ENCODE measurements at regions not wholly inside any gene's neighbourhood (a gene's known extent, or its start where the extent isn't known, plus 50 kb on each side); places are given as distances from the start of the nearest gene placed in this dataset.

DNA sequence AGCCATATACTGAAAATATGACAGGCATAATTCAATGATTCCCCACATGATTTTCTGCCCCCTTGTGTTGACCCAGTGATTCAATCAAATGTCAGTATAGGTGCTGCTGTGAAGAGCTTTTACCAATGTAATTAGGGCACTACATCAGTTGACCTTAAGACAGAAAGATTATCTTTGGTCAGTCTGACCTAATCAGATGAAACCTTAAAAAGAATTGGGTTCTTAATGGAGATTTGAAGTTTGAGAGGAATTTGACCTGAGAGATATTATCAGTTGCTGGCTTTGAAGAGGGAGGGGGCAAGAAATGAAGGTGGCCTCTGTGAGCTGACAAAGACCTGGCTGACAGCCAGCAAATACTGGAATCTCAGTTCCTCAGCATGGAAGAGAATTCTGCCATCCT lies 358.7 kb upstream of the CA10 start:
- no peak for DNase-seq
- H3K9me3 Mint-ChIP-seq, result peaks cover 3 to 10% (median 6%) of the 10 kb centered on the region in 5 donors

DNA sequence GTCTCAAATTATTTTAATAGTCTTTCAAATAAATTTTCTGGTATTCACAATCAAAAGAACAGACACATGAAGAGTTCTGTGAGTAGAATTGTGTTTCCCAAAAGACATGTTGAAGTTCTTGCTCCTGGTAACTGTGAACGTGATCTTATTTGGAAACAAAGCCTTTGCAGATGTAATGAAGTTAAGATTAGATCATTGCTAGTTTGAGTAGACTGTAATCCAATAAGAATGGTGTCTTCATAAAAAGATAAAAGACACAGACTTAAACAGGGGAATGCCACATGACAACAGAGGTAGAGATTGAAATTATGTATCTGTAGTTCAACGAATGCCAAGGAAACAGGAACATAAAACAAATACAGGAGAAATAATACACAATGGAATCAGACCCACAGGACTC lies 357.4 kb upstream of the CA10 start:
- Mint-ChIP-seq H3K4me3 (no peak overlapping the region), H3K36me3 (no peaks in the 10 kb centered on the region), H3K27ac (no peak overlapping the region), H3K4me1 (no peaks in the 10 kb centered on the region), H3K9me3 (peaks cover 3 to 8% (median 6%) of the 10 kb centered on the region in 5 donors), H3K27me3 (no peaks in the 10 kb centered on the region)
- no peak for DNase-seq
- Histone ChIP-seq H3K36me3 (ENCODE audit: insufficient read depth, low read length) (no peaks in the 10 kb centered on the region), H3K9me3 (ENCODE audit: low read length) (no peaks in the 10 kb centered on the region), H3K4me1 (ENCODE audit: insufficient read depth, low read length) (no peaks in the 10 kb centered on the region), H3K27ac (ENCODE audit: low read depth, low read length) (no peak overlapping the region), H3K27me3 (ENCODE audit: insufficient read depth, low read length, poor library complexity, severe bottlenecking) (no peaks in the 10 kb centered on the region), H3K4me3 (ENCODE audit: low read length) (no peak overlapping the region)
- ChIA-PET POLR2A (no interaction called here), CTCF (no interaction called here)

More for the DNA sequence above, 358.7 kb upstream of the CA10 start:
- no peaks in the 10 kb centered on the region for H3K36me3 Mint-ChIP-seq
- POLR2A ChIA-PET, result no interaction called here
- no peak overlapping the region for H3K4me3 Mint-ChIP-seq
- CTCF ChIA-PET, result no interaction called here
- H3K27me3 ChIP-seq (ENCODE audit: insufficient read depth, low read length, poor library complexity, severe bottlenecking), result no peaks in the 10 kb centered on the region
- no peak overlapping the region for H3K27ac ChIP-seq (ENCODE audit: low read depth, low read length)
- no peaks in the 10 kb centered on the region for H3K4me1 Mint-ChIP-seq
- no peaks in the 10 kb centered on the region for H3K4me1 ChIP-seq (ENCODE audit: insufficient read depth, low read length)
- H3K36me3 ChIP-seq (ENCODE audit: insufficient read depth, low read length), result no peaks in the 10 kb centered on the region
- H3K27me3 Mint-ChIP-seq, result no peaks in the 10 kb centered on the region
- no peaks in the 10 kb centered on the region for H3K9me3 ChIP-seq (ENCODE audit: low read length)
- no peak overlapping the region for H3K4me3 ChIP-seq (ENCODE audit: low read length)
- H3K27ac Mint-ChIP-seq, result no peak overlapping the region

DNA sequence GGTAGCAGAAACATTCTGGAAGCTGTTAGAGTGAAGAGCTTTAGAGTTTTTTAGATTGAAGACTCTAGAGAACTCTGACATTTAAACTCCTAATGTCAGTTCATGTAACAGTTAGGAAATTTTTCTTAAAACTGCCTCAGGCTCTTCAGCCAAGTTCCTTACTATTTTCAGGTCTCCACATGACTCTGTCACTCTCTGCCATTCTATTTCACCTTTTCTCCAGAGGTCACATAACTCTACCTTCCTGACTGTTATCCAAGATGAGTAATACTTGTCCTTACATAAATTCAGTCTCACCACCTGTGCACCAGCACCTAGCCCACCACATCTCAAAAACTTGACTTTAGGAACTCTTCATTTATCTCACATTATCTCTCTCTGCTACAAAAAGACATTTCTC lies 347.1 kb upstream of the CA10 start:
- Mint-ChIP-seq H3K4me1 (no peaks in the 10 kb centered on the region), H3K27ac (no peak overlapping the region), H3K4me3 (no peak overlapping the region), H3K27me3 (no peaks in the 10 kb centered on the region), H3K36me3 (no peaks in the 10 kb centered on the region), H3K9me3 (peaks cover 5 to 22% (median 8%) of the 10 kb centered on the region in 5 donors)
- DNase-seq, result no peak
- no peaks in the 10 kb centered on the region for H3K27me3 ChIP-seq (ENCODE audit: insufficient read depth, low read length, poor library complexity, severe bottlenecking)
- ChIA-PET CTCF (no interaction called here), POLR2A (no interaction called here)
- H3K27ac ChIP-seq (ENCODE audit: low read depth, low read length), result no peak overlapping the region
- H3K9me3 ChIP-seq (ENCODE audit: low read length), result no peaks in the 10 kb centered on the region
- H3K36me3 ChIP-seq (ENCODE audit: insufficient read depth, low read length), result no peaks in the 10 kb centered on the region
- no peaks in the 10 kb centered on the region for H3K4me1 ChIP-seq (ENCODE audit: insufficient read depth, low read length)
- no peak overlapping the region for H3K4me3 ChIP-seq (ENCODE audit: low read length)

DNA sequence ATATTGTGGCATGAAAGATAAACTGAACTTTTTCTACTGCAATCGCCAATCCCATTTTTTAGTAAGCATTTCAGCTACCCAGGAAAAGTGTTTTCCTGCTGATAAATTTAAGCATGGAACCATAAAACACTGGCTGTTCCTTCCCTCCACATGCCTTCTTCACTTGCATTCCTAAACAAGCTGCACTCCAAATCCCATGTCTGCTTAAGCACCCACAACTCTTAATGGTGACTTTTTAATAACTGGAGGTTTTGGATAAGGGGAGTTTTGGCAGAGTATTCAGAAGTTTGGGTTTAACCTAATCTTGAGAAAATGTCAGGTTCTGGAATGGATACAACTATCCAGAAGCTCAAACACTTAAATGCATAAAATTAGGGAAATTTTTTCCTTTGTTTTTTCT lies 345.6 kb upstream of the CA10 start:
- peaks cover 4 to 19% (median 5%) of the 10 kb centered on the region in 5 donors for H3K9me3 Mint-ChIP-seq
- DNase-seq, result no peak
- no peaks in the 10 kb centered on the region for H3K36me3 Mint-ChIP-seq
- POLR2A ChIA-PET, result no interaction called here
- Histone ChIP-seq H3K4me3 (ENCODE audit: low read length) (no peak overlapping the region), H3K36me3 (ENCODE audit: insufficient read depth, low read length) (no peaks in the 10 kb centered on the region), H3K9me3 (ENCODE audit: low read length) (no peaks in the 10 kb centered on the region), H3K27me3 (ENCODE audit: insufficient read depth, low read length, poor library complexity, severe bottlenecking) (no peaks in the 10 kb centered on the region), H3K4me1 (ENCODE audit: insufficient read depth, low read length) (no peaks in the 10 kb centered on the region), H3K27ac (ENCODE audit: low read depth, low read length) (no peak overlapping the region)
- no peak overlapping the region for H3K27ac Mint-ChIP-seq
- CTCF ChIA-PET, result no interaction called here
- H3K4me1 Mint-ChIP-seq, result no peaks in the 10 kb centered on the region
- H3K4me3 Mint-ChIP-seq, result no peak overlapping the region
- no peaks in the 10 kb centered on the region for H3K27me3 Mint-ChIP-seq

DNA sequence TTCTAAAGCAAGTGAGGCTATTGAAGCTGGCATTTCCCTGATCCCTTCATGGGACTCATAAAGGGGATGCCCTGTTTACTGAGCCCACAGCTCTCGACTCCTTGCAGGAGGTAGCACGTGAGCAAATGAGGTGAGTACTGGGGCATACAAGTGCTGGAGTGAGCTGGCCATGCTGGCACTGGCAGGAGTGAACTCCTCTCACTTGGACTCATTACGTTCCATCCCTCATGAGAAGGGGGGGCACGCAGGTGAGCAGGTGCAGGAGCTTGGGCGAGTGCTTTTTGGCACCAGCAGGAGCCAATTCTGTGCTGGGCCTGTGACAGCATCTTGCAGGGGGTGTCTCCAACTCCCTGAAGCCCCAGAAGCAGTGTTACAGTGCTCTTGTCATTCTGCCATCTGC lies 337.1 kb upstream of the CA10 start:
- H3K27ac Mint-ChIP-seq, result no peak overlapping the region
- CTCF ChIA-PET, result no interaction called here
- H3K4me3 ChIP-seq (ENCODE audit: low read length), result no peak overlapping the region

DNA sequence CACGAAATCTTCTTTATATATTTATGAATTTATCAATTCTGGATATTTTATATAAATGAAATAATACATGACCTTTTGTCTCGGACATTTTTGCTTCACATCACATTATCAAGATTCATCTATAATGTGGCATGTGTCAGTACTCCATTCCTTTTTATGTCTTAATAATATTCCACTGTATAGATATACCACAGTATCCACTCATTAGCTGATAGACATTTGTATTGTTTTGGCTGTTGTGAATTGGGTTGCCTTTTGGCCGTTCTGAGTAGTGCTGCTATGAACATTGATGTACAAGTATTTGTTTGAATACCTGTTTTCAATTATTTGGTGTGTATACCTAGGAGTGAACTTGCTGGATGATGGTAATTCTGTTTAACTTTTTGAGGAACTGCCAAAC lies 323.8 kb upstream of the CA10 start:
- H3K27me3 ChIP-seq (ENCODE audit: insufficient read depth, low read length, poor library complexity, severe bottlenecking), result no peaks in the 10 kb centered on the region
- H3K36me3 Mint-ChIP-seq, result no peaks in the 10 kb centered on the region

More for the DNA sequence above, 337.1 kb upstream of the CA10 start:
- no peaks in the 10 kb centered on the region for H3K27me3 Mint-ChIP-seq
- H3K4me1 ChIP-seq (ENCODE audit: insufficient read depth, low read length), result no peaks in the 10 kb centered on the region
- no peak overlapping the region for H3K27ac ChIP-seq (ENCODE audit: low read depth, low read length)
- POLR2A ChIA-PET, result no interaction called here
- H3K4me1 Mint-ChIP-seq, result no peaks in the 10 kb centered on the region
- no peak overlapping the region for H3K4me3 Mint-ChIP-seq
- no peaks in the 10 kb centered on the region for H3K27me3 ChIP-seq (ENCODE audit: insufficient read depth, low read length, poor library complexity, severe bottlenecking)
- DNase-seq, result no peak
- H3K9me3 ChIP-seq (ENCODE audit: low read length), result no peaks in the 10 kb centered on the region
- H3K36me3 ChIP-seq (ENCODE audit: insufficient read depth, low read length), result no peaks in the 10 kb centered on the region
- H3K9me3 Mint-ChIP-seq, result peaks cover 0 to 23% (median 7%) of the 10 kb centered on the region in 5 donors
- no peaks in the 10 kb centered on the region for H3K36me3 Mint-ChIP-seq

DNA sequence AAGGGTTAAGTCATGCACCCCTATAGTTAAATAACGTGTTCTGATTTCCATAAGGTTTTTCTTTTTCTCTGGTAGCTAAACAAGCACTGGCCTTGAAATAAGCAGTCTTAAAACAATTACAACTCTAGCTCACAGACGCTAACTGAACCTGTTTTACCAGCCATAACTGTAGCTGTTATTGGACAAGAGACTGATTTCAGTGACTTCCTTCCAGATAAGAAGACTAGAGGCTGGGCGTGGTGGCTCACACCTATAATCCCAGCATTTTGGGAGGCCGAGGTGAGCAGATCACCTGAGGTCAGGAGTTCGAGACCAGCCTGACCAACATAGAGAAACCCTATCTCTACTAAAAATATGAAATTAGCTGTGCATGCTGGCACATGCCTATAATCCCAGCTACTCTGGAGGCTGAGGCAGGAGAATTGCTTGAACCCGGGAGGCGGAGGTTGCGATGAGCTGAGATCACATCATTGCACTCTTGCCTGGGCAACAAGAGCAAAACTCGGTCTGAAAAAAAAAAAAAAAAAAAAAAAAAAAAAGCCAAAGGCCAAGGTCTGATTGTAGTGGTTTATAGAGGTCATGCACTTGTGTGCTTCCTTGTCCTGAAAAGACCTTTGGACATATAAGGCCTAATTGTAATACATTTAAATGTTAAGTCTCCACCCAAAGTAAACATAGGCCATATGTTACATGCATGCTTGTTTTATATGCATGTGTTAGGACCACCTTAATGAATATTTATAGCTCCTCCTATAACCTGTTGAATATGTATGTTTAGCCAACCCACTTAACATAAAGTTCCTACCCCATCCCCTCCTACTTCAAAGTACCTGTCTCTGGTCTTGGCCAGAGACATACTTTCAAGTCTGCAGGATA lies 319.5 kb upstream of the CA10 start:
- Mint-ChIP-seq H3K36me3 (no peaks in the 10 kb centered on the region), H3K4me1 (no peaks in the 10 kb centered on the region), H3K27ac (no peak overlapping the region), H3K9me3 (peaks cover 0 to 18% (median 0%) of the 10 kb centered on the region in 5 donors), H3K4me3 (no peak overlapping the region), H3K27me3 (no peaks in the 10 kb centered on the region)
- Histone ChIP-seq H3K36me3 (ENCODE audit: insufficient read depth, low read length) (no peaks in the 10 kb centered on the region), H3K9me3 (ENCODE audit: low read length) (no peaks in the 10 kb centered on the region), H3K4me1 (ENCODE audit: insufficient read depth, low read length) (no peaks in the 10 kb centered on the region), H3K4me3 (ENCODE audit: low read length) (no peak overlapping the region), H3K27me3 (ENCODE audit: insufficient read depth, low read length, poor library complexity, severe bottlenecking) (no peaks in the 10 kb centered on the region), H3K27ac (ENCODE audit: low read depth, low read length) (no peak overlapping the region)
- ChIA-PET POLR2A (no interaction called here), CTCF (no interaction called here)
- no peak for DNase-seq

More for the DNA sequence above, 323.8 kb upstream of the CA10 start:
- Mint-ChIP-seq H3K9me3 (peaks cover 0 to 22% (median 2%) of the 10 kb centered on the region in 5 donors), H3K4me1 (no peaks in the 10 kb centered on the region), H3K4me3 (no peak overlapping the region), H3K27ac (no peak overlapping the region), H3K27me3 (no peaks in the 10 kb centered on the region)
- CTCF ChIA-PET, result no interaction called here
- DNase-seq, result no peak
- Histone ChIP-seq H3K4me3 (ENCODE audit: low read length) (no peak overlapping the region), H3K36me3 (ENCODE audit: insufficient read depth, low read length) (no peaks in the 10 kb centered on the region), H3K4me1 (ENCODE audit: insufficient read depth, low read length) (no peaks in the 10 kb centered on the region), H3K27ac (ENCODE audit: low read depth, low read length) (no peak overlapping the region), H3K9me3 (ENCODE audit: low read length) (no peaks in the 10 kb centered on the region)
- POLR2A ChIA-PET, result no interaction called here

DNA sequence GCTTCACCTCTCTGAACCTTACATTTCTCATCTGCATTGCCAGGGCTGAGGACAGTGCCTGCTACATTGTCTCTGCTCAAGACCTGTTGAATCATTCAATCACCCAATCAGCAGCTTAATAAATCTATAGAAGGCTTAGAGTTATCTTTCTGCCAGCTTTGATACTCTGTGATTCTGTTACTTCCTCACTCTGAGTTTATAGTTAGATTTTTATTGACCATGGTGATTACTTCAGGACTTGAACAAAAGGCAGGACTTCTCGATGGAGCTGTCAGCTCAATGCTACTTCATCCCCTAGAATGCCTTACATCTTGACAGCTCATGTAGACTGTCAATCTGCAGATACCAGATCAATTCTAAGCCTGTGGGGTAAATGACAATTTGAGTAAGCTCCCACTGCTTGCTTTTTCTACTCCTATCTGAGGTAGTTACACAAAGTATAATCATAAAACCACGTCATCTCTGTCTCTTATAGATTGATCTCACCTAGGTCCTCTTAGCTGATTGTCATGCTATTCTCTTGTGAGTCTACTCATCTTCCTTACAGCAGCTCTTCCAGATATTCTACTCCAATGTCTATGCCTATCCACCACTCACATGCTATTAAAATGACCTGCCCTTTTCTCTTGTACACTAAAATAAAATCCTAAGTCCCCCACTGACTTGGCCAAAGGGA lies 318.3 kb upstream of the CA10 start:
- ChIA-PET POLR2A (no interaction called here), CTCF (no interaction called here)
- Mint-ChIP-seq H3K9me3 (peaks cover 0 to 16% (median 2%) of the 10 kb centered on the region in 5 donors), H3K4me1 (no peaks in the 10 kb centered on the region), H3K27me3 (no peaks in the 10 kb centered on the region), H3K27ac (no peak overlapping the region), H3K4me3 (no peak overlapping the region), H3K36me3 (no peaks in the 10 kb centered on the region)
- Histone ChIP-seq H3K36me3 (ENCODE audit: insufficient read depth, low read length) (no peaks in the 10 kb centered on the region), H3K4me1 (ENCODE audit: insufficient read depth, low read length) (no peaks in the 10 kb centered on the region), H3K27me3 (ENCODE audit: insufficient read depth, low read length, poor library complexity, severe bottlenecking) (no peaks in the 10 kb centered on the region), H3K9me3 (ENCODE audit: low read length) (no peaks in the 10 kb centered on the region), H3K4me3 (ENCODE audit: low read length) (no peak overlapping the region), H3K27ac (ENCODE audit: low read depth, low read length) (no peak overlapping the region)
- no peak for DNase-seq
